ENCODE measurements at regions not wholly inside any gene's neighbourhood (a gene's known extent, or its start where the extent isn't known, plus 50 kb on each side); places are given as distances from the start of the nearest gene placed in this dataset.

- no peak for TF ChIP-seq EZH2 (IDR thresholded peaks at IDR 0.05; ENCODE audit: insufficient read depth, poor library complexity, severe bottlenecking)
- TF ChIP-seq EZH2phosphoT487 (IDR thresholded peaks at IDR 0.05; ENCODE audit: insufficient read depth, low read depth): no peak
Measured at GRCh38 chr6:81690073-81690472, 62.4 kb downstream of the TENT5A start.

Measured in GM23248 (cell line).